HEK293 (cell line): ENCODE measurements at regions not wholly inside any gene's neighbourhood (a gene's known extent, or its start where the extent isn't known, plus 50 kb on each side); places are given as distances from the start of the nearest gene placed in this dataset.

ENCODE experiments used
- CTCF ChIA-PET: fragments of 350-600 bp; formaldehyde crosslinking; extraction: SDS; loops from one replicate; lab custom pipeline; 2021; ENCODE audit warnings: antibody characterized with exemption; lab: Yijun Ruan, JAX
- POLR2A ChIA-PET: fragments of 300-600 bp; formaldehyde crosslinking; extraction: SDS; loops from one replicate; lab custom pipeline; 2020; ENCODE audit warnings: antibody characterized with exemption, inconsistent platforms; lab: Yijun Ruan, JAX
- H3K27ac ChIP-seq: fragments of 200-500 bp; sonication (Bioruptor generic); 2 replicates; pipeline ENCODE4 v1.5.1; 2014; ENCODE audit warnings: low read depth, low read length, control low read depth, inconsistent platforms; ENCODE audit errors: extremely low read depth
- H3K36me3 ChIP-seq, 2 experiments: fragments of 200-500 bp in 1 of 2; sonication (Bioruptor generic) in 1 of 2; 1 replicate in 1 of 2; 2 replicates in 1 of 2; pipeline ENCODE4 v1.5.1; 2014 to 2017; ENCODE audit warnings: inconsistent platforms in 2 of 2, low read length in 2 of 2; ENCODE audit not compliant: control insufficient read depth in 2 of 2, insufficient read depth in 1 of 2
- H3K4me1 ChIP-seq: fragments of 200-500 bp; sonication (Bioruptor generic); 2 replicates; pipeline ENCODE4 v1.5.1; 2014; ENCODE audit warnings: mild to moderate bottlenecking, low read length, inconsistent platforms; ENCODE audit not compliant: control insufficient read depth, insufficient read depth
- H3K4me3 ChIP-seq: 2 replicates; pipeline ENCODE4 v1.5.1; 2011; ENCODE audit warnings: low read depth, mild to moderate bottlenecking, control low read depth, low read length, moderate library complexity
- H3K9me3 ChIP-seq: fragments of 200-500 bp; sonication (Bioruptor generic); 2 replicates; pipeline ENCODE4 v1.5.1; 2014; ENCODE audit warnings: low read depth, low read length, inconsistent platforms; ENCODE audit not compliant: control insufficient read depth, insufficient read depth
- CTCF ChIP-seq: fragments of 450-650 bp; formaldehyde crosslinking; IDR thresholded peaks from 2 replicates; pipeline ENCODE4 v1.5.1; 2016; ENCODE audit warnings: missing biosample characterization, missing genetic modification characterization
- ELK4 ChIP-seq: IDR thresholded peaks from 2 replicates; pipeline ENCODE4 v1.6.1; 2011; ENCODE audit warnings: mild to moderate bottlenecking, low read depth, low read length, borderline replicate concordance
- GLI4 ChIP-seq: fragments of 450-650 bp; formaldehyde crosslinking; IDR thresholded peaks from 2 replicates; pipeline ENCODE4 v1.5.1; 2016; ENCODE audit warnings: missing biosample characterization, missing genetic modification characterization
- HOXD13 ChIP-seq: sonication (generic); formaldehyde crosslinking; IDR thresholded peaks from 2 replicates; pipeline ENCODE4 v1.8.0; 2022; ENCODE audit warnings: missing genetic modification reagents, borderline replicate concordance
- KLF10 ChIP-seq: fragments of 450-650 bp; IDR thresholded peaks from 2 replicates; pipeline ENCODE4 v1.5.1; 2018; ENCODE audit warnings: missing biosample characterization, mild to moderate bottlenecking, missing genetic modification characterization
- MZF1 ChIP-seq: fragments of 450-650 bp; formaldehyde crosslinking; IDR thresholded peaks from 2 replicates; pipeline ENCODE4 v1.5.1; 2017; ENCODE audit warnings: missing biosample characterization, missing genetic modification characterization, borderline replicate concordance
- SP7 ChIP-seq: fragments of 450-650 bp; formaldehyde crosslinking; IDR thresholded peaks from 2 replicates; pipeline ENCODE4 v1.5.1; 2016; ENCODE audit warnings: missing biosample characterization, missing genetic modification characterization
- ZBTB26 ChIP-seq: fragments of 450-650 bp; formaldehyde crosslinking; optimal IDR thresholded peaks from 2 replicates; pipeline ENCODE3; 2016; ENCODE audit warnings: missing biosample characterization, mild to moderate bottlenecking, missing genetic modification characterization
- ZBTB6 ChIP-seq: fragments of 450-650 bp; formaldehyde crosslinking; IDR thresholded peaks from 2 replicates; pipeline ENCODE4 v1.5.1; 2017; ENCODE audit warnings: missing biosample characterization, missing genetic modification characterization
- ZNF133 ChIP-seq: fragments of 450-650 bp; formaldehyde crosslinking; IDR thresholded peaks from 2 replicates; pipeline ENCODE4 v1.5.1; 2016; ENCODE audit warnings: missing biosample characterization, missing genetic modification characterization
- ZNF148 ChIP-seq: fragments of 450-650 bp; formaldehyde crosslinking; IDR thresholded peaks from 2 replicates; pipeline ENCODE4 v1.5.0; 2017; ENCODE audit warnings: missing biosample characterization, missing genetic modification characterization, borderline replicate concordance
- ZNF362 ChIP-seq: fragments of 450-650 bp; formaldehyde crosslinking; IDR thresholded peaks from 2 replicates; pipeline ENCODE4 v1.5.1; 2016; ENCODE audit warnings: missing biosample characterization, missing genetic modification characterization
- ZSCAN23 ChIP-seq: fragments of 450-650 bp; formaldehyde crosslinking; IDR thresholded peaks from 2 replicates; pipeline ENCODE4 v1.5.1; 2016; ENCODE audit warnings: missing biosample characterization, missing genetic modification characterization

GRCh38 chr3:152040319-152040718 is 166.9 kb downstream of the SUCNR1 start:
- ChIA-PET CTCF (no interaction called here), POLR2A (no interaction called here)
- Histone ChIP-seq H3K4me3 (no peak overlapping the region), H3K36me3 (no peaks in the 10 kb centered on the region), H3K4me1 (no peaks in the 10 kb centered on the region), H3K27ac (no peak overlapping the region), H3K9me3 (no peaks in the 10 kb centered on the region)
- TF ChIP-seq ZBTB26 (tag by site-specific recombination) (no peak), SP7 (tag by site-specific recombination) (no peak), CTCF (tag by site-specific recombination) (no peak), ZBTB6 (tag by site-specific recombination) (no peak), ELK4 (no peak), ZNF362 (tag by site-specific recombination) (no peak)

GRCh38 chr3:152043620-152044019 is 170.2 kb downstream of the SUCNR1 start:
- ChIA-PET CTCF (no interaction called here), POLR2A (no interaction called here)
- H3K27ac ChIP-seq, result no peak overlapping the region
- TF ChIP-seq ZNF133 (tag by site-specific recombination) (peak; percentile 66), MZF1 (no peak), KLF10 (no peak), GLI4 (tag by site-specific recombination) (no peak)
- H3K9me3 ChIP-seq, result no peaks in the 10 kb centered on the region
- H3K36me3 ChIP-seq, result no peaks in the 10 kb centered on the region
- no peak overlapping the region for H3K4me3 ChIP-seq
- no peaks in the 10 kb centered on the region for H3K4me1 ChIP-seq

- no peaks in the 10 kb centered on the region for H3K36me3 ChIP-seq
- ChIA-PET POLR2A (no interaction called here), CTCF (interaction anchor here (0.5 kb wide), 1 partner anchor 268 kb away, joined by 6 read pairs; no protein-coding TSS in a partner anchor)
- no peak overlapping the region for H3K27ac ChIP-seq
- TF ChIP-seq ZNF148, result no peak
- TF ChIP-seq HOXD13 (CRISPR knock-in tag), result no peak
- no peak for TF ChIP-seq ZSCAN23 (tag by site-specific recombination)
- no peaks in the 10 kb centered on the region for H3K9me3 ChIP-seq
- H3K4me3 ChIP-seq, result no peak overlapping the region
- no peaks in the 10 kb centered on the region for H3K4me1 ChIP-seq
These were observed 172.8 kb downstream of the SUCNR1 start for GRCh38 chr3:152046280-152046679.
